Activated T-cell treated with anti-CD3 and anti-CD28 coated beads for 1 hour (primary cell): ENCODE measurements at regions not wholly inside any gene's neighbourhood (a gene's known extent, or its start where the extent isn't known, plus 50 kb on each side); places are given as distances from the start of the nearest gene placed in this dataset.

Experiments
- DNase-seq: peaks from one replicate; pipeline ENCODE4 v3.0.0-alpha.2; 2020; ENCODE audit warnings: low read depth

DNA sequence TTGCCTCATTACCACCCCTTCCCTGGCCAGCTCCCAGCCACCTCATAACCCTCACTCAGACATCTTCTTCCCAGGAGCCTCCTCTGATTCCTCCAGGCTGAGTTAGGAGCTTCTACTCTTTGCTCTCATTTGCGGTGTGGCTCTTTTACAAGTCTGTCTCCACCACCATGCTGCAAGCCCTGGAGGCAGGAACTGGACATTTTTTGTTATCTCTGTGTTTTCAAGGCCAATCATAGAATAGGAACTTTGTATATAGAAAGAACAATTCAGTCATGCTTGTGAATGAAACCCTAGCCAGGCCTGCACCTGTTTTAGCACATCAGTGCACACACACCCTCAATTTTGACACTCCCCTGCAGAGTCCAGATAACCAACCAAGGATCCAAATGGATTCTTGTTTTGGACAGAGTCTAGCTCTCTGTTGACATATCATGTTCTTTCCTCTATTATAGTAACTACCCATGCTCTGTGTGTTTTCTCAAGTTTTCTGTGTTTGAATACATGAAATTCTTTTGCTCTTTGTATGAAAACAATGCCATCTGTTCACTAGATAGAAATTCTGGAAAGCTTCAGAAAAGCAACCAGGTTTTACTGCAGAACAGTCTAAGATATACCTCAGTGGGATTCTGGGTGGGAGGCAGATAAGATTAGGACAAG lies 60.9 kb upstream of the ZNF648 start:
- no peak for DNase-seq

DNA sequence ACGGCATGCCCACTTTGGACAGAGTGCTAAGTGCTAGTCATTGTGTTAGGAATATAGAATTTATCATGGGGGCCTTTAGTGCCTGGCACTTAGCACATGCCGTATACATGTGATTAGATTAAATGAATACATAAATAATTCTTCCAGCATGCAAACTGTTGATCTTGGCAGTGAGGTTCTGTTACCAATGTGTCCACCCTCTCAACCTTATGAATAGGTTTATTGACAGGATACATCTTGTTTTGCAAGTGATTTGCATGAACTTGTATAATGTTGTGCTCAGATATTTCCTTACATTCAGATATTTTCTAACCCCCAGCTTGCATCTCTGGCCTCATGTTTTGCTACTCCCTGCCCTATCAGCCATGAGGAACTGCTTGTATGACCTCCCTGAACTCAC lies 60.3 kb upstream of the ZNF648 start:
- no peak for DNase-seq

DNA sequence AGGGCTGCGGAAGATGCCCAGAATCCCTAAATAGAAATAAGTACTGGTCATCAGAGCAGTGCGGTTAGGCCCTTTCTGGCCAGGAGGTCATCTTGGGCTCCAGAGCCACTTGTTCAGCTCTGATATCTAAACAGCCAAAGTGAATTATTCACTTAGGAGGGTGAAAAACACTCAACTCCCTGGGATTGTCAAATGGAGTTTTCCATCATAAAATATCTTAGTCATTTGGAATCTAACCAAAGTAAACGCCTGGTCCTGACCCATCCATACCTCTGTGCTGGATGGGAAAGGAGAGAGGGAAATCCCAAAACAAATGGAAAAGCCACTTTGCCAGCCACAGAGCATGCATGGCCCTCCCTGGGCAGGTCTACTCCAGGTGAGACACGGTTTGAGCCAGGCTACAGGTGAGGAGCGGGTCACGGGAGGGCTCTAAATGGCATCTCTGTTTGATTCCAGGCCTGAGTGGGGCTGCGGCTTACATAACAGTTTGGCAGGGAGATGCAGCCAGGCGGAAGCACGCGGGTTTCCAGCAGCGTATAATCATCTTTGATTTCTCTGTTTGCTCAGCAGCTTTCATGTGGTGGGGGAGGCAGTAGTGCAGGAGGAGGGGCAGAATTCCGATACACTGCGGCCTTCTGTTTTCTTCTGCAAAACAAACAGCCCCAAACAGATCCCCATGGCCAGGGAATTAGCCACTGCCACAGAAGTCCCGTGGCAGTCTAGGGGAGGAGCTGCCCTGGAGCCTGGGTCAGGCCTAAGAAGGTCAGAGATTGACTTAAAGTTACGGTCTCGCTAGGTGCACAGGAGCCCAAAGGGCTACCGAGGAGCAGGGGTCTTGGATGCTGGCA lies 59.1 kb upstream of the ZNF648 start:
- no peak for DNase-seq

DNA sequence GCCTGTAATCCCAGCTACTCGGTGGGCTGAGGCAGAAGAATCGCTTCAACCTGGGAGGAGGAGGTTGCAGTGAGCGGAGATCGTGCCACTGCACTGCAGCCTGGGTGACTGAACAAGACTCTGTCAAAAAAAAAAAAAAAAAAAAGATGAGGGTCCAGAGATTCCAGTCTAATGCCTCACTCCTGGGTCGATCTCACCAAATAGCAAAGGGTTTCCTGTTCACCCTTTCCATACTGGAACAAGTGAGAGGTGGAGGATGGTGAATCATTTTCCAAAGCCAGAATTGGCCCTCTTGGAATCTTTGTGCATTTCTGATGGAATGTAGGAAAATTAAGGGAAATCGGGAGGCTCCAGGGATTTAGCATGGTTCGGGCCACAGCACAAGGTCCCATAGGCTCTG lies 58.1 kb upstream of the ZNF648 start:
- DNase-seq, result no peak

DNA sequence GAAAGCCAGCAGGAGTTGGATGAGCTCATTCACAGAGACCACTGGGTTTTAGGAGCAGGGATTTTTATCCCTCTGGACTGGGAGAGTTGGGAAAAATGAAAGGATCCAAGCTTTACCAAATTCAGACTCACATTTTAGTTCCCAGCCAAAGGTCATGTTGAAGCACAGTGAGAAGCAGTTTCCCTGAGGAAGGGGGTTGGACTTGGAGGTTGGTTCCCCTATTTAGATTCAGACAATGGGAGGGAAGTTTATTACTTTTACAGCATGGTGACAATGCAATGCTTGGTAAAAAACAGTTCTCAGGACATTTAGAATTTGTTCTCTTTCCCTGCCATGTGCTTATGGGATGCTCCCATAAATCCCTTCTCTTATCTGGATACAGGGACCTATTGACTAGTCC lies 57.3 kb upstream of the ZNF648 start:
- no peak for DNase-seq

DNA sequence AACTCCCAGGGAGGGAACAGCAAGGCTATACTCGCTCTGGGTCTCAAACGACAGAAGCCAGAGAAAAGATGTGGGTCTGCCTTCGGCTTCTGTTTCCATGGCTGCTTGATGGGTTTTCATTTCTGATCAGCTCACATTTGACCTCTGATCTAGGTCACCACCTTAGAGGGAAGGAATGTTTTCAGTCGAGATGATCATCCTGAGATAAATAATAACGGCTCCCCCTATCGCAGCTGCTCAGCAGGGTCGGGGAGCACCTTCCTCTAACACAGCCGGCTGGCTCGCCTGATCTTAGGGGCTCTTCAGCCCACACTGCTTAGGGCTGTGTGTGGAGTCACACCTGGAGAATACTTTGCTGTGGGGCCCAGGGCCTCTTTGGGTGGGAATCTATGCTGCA lies 53.1 kb upstream of the ZNF648 start:
- DNase-seq, result no peak

DNA sequence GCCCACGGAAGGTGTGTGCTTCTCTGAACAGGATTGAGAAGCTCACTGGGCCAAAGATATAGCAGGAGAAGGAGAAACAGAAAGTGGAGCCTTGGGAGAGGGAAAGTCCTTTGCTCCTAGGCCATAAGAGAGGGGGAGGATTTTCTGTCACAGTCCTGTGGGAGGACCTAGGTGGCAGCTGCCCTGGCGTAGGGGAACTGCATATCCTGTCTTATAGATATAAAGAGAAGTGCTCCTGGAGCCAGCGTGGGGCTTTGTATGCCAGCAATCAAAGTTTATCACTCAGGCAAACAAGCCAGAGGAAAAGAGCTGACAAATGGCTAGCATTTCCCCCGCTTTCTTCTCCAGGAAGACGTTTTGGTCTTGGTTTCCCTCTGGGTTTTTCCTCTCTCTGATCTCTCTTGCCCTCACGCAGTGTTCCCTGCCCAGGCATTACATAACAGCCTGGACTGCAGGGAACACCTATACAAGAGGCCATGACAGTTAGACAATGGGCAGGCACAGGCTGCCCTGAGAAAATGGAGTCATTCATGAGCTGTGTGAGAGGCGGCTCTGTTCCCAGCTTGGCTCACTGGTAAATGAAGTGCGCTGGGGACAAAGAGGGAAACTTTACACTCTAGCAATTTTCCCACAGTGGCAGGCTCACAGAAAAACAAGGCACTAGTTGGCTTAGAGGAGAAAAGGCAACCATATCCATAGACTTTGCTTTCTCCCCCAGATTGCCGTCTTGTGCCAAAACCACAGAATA lies 52.5 kb upstream of the ZNF648 start:
- DNase-seq, result no peak

DNA sequence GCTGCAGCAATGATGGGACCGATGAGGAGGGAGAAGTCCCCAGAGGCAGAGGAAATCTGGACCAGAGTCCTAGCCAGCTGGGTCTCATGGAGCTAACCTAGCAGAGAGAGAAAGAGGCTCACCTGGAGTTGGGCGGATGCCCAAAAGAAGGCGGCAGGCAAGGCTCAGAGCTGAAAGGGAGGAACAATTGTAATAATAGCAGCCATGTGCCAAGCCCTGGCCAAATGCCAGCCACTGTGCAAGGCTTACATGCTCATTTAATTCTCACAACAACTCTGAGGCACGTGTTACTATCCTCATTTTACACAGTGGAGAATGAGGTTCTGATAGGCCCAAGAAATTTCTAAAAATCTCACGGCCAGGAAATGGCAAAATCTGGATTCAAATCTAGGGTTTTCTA lies 50.0 kb upstream of the ZNF648 start:
- no peak for DNase-seq
